ENCODE measurements at regions not wholly inside any gene's neighbourhood (a gene's known extent, or its start where the extent isn't known, plus 50 kb on each side); places are given as distances from the start of the nearest gene placed in this dataset.
"Not testable (repeated sequence)": the region's sequence is repeated elsewhere in the genome, so short reads cannot be mapped to it uniquely, and the experiment has no call there.

DNA sequence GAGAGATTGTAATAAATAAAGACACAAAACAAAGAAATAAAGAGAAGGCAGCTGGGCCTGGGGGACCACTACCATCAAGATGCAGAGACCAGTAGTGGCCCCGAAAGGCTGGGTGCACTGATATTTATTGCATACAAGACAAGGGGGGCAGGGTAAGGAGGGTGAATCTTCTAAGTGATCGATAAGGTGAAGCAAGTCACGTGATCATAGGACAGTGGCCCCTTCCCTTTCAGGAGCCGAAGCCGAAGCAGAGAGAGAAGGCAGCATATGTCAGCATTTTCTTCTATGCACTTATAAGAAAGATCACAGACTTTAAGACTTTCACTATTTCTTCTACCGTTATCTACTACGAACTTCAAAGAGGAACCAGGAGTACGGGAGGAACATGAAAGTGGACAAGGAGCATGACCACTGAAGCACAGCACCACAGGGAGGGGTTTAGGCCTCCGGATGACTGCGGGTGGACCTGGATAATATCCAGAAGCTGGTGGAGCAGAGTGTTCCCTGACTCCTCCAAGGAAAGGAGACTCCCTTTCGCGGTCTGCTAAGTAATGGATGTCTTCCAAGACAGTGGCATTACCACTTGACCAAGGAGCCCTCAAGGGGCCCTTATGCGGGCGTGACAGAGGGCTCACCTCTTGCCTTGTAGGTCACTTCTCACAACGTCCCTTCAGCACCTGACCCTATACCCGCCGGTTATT lies 126.4 kb downstream of the RBM46 start:
- DNase-seq (ENCODE audit: extremely low read depth, low read depth): not testable (repeated sequence)

DNA sequence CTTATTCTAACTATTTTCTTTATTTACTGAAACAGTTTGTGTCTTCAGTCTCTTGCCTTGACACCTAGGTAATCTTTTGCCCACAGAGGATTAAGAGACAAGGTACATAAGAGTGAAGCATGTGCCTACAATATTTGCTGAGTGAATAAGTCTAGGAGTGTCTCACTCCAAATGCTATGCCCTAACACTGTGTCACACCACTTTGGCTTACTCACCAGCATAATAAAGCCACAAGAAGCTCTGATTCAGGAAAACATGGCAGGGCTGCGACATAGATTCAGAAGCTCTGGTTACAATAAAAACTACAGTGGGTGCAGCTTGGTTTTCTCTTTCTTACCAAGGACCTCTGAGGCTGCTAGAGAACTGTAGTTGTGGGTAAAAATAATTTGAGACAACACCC lies 127.1 kb downstream of the RBM46 start:
- no peak for DNase-seq (ENCODE audit: extremely low read depth, low read depth)

DNA sequence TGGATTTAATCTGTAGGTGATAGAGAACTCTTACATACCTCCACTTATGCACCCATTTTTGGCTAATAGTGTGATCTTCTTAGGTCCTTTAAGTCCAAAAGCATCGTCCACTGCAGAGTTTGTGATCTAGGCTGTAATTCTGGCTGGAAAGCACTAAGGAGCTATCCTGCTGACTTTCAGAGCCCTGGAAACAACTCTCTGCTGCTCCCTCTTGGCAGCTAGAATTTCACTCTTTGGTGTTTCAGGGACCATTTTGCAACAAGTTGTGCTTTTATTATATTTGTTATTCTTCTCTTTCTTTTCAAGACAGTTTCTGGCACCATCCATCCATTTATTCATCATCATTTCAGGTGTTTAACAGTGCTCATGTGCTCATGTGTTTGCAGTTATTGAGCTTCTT lies 130.0 kb downstream of the RBM46 start:
- DNase-seq (ENCODE audit: extremely low read depth, low read depth): no peak

DNA sequence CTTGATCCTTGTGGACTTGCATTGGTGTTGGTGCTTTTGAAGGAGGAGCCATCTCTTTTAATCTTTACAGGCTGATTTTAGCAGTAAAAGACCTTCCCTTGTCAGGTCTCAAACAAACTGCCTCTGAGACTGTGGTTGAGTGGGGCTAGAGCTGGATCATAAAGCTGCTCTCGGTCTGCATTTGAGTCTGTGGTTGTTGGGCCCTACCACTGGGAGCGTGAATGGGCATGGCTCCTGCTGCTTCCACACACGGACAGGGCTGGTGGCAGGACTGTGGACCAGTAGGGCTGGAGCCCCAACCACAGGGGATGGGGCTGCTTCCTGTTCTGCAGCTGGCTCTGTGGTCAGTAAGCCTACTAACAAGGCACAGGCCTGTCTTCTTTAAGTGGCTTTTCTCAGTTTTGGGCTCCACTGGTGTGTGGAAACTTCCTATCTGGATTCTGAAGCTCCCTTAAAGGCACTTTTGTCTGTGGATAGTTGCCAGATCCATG lies 130.6 kb downstream of the RBM46 start:
- DNase-seq (ENCODE audit: extremely low read depth, low read depth): no peak

DNA sequence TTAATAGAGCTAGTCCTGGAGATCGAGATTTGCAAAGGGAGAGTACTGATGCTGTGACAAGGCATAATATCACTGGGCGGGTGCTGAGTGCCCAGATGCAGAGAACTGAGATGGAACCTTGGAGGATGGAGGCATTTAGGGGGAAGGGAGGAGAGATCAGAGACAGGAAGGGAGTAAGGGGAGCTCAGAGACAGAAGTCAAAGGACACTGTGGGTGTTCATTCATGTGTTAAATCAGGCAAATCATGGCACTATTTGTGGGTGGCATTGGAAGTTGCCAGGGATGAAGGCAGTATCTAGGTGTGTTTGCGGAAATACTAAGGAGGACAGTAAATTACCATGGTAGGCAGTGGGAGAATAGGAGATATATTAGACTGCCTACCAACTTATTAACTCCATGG lies 135.0 kb downstream of the RBM46 start:
- DNase-seq (ENCODE audit: extremely low read depth, low read depth): no peak

DNA sequence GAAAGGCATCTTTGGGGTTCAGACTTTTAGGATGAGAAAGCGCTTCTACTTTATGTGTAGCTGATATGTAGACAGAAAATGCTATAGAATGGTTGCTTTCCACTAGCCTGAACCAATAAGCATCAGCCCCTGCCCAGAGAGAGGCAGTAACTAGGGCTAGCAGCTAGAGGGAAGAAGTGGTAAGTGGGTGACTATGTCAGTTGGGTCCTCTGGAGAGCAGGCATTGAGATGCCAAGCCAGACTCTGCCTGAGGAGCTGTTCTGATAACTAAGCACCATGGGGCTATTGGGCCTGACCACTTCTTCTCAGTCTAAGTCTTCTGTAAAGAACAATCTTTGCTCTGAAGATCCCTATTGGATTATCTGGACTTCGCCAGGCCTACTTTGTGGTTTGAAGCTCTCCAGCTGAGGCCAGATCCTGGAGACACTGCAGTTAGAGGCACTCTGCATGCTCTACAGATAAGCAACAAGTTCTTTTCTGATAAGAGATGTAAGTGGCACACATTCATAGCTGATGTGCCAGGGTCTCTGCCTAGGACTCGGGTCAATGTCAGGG lies 146.1 kb downstream of the RBM46 start:
- no peak for DNase-seq (ENCODE audit: extremely low read depth, low read depth)

DNA sequence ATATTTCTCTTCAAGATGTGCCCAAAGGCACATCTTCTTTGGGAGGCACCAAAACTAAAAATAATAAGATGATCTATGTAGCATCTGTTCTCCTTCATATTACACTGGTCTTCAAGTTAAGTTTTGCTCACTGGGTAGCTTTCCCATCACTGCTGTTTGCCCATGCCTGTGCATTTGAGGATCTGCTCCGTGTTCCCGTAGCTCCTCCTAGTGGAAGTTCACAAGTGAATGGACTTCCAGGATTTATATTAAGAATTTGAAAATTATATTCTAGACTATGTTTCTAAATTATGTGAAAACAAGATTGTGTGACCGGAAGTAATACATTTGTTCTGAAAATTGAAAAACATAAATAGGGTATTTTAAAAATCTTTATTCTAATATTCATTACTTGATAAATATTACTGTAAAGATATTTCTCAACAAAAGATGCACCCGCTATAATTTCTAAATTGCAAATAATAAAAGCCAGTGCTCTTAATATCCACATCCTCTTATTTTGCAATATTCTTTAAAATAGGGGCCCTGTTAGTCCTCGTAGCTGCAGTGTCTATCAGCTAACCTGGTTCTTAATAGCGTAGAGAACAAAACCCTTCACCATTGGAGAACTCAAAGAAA lies 147.7 kb downstream of the RBM46 start:
- DNase-seq (ENCODE audit: extremely low read depth, low read depth): no peak

DNA sequence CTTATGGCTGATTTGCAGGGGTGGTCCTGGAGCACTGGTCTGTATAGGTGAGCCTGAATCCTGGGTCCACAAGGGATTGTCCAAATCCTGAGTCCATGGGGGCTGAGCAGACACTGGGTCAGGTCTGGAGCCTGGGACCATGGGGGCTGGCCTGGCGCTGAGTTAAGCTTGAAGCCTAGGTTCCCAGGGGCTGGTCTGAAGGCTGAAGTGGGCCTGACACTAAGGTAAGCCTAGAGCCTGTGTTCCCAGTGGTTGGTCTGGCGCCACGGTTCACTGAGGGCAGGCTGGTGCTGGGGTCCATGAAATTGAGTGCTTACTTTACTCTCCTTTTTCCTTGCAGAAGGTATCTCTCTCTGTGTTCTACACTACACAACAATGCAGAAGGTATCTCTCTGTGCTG lies 155.8 kb downstream of the RBM46 start:
- no peak for DNase-seq (ENCODE audit: extremely low read depth, low read depth)

DNA sequence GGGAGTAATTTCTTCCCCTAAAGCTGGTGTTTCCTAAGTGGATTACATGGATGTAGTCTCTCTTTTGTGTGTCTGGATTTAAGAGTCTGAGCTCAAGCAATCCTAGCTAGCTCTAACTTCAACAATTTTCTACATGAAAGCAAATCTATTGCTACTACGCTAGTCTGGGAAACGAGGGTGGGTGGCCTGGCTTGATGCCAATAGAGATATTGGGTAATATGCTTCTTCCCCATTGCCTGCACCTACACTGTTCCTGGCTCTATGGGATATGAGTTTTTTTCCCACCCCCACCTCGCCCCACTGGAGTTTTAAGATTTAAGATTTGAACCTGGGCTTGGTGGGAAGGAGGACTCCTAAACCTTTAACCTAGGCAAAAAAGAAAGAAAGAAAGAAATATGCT lies 158.8 kb downstream of the RBM46 start:
- DNase-seq (ENCODE audit: extremely low read depth, low read depth): no peak

DNA sequence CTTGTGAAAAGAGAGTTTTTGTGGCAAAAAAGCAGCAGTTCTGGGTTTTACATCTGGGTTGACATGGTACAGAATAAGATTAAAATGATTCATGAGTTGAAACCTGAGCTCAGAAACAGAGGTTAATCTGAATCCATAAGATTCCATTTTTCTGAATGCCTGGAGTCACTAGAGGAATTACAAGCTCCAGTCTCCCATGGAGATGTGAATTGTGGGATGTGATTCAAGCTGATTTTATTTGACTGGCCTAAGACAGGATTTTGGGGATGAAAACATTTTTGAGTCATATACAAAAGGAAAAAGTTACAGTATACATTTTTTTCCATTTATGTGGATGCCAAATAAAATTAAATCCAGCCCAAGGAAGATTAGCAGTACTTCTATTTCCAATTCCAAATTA lies 161.1 kb downstream of the RBM46 start:
- no peak for DNase-seq (ENCODE audit: extremely low read depth, low read depth)

DNA sequence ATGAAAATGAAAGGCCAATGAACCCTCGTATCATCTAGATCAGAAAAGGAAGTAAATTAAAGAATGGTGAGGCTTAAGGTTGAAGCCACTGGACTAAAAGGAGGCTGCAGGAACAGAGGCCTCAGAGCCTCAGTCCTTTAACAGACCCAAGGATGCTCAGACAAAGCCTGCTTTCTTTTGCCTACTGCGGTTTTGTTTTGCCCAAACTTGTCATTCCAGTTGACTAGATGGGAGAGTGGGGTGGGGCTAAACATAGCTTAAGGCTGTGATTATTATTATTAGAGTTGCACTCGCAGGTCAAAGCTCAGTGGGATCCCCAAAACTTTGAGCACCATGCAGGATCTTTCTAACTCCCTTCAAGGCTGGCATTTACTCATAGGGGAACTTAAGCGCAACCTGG lies 163.9 kb downstream of the RBM46 start:
- no peak for DNase-seq (ENCODE audit: extremely low read depth, low read depth)

DNA sequence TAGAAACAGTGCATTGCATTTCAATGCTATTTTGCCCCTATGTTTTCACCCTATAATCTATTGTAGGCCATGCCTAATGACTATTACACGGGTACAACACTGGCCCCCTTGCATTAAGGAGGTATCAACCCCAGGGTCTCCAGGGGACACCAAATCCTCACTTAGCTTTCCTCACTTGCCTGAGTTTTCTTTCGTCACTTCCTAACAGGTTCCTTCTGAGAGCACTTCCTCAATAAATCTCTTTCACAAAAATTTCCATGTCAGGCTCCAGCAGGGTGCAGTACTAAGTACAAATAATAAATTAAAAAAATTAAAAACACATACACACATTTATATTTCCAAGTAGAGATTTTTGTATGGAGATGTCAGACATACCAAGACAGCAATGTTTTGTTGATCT lies 165.0 kb downstream of the RBM46 start:
- no peak for DNase-seq (ENCODE audit: extremely low read depth, low read depth)

DNA sequence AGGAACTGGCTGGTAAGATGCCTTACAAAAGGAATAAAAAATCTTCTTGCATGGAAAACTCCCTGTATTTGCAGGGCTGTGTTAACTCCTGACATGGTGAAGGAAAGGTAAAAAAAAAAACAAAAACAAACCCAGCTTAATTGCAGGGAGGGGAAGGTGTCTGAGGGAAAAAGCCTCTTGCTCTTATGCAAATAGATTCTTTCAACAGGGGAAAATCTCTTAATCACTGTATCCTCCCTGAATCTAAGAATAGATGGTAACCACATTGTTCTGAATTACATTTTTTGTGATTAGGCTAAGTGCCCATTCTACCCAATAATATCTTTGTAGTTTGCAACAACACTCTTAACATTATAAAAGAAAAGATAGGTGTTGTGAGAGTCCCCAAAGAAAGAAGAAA lies 172.6 kb downstream of the RBM46 start:
- no peak for DNase-seq (ENCODE audit: extremely low read depth, low read depth)

DNA sequence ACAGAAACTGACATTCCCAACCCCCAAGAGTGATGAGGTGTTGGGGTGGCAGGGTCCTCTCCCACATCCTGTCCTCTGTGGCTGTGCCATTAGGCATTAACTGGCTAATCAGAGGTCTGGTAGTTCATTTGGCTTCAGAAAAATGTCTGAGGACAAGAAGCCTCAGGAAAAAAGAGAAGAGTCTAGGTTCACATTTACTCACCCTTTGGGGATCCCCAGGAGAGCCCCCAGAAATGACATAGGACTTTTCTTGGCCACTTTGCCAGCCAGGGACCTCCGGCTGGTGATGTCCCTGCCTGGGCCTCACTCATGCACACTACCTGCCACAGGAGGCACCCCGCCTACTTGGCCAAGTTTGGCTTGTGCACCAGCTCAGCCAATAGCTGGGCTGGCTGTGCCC lies 173.0 kb downstream of the RBM46 start:
- DNase-seq (ENCODE audit: extremely low read depth, low read depth): no peak

DNA sequence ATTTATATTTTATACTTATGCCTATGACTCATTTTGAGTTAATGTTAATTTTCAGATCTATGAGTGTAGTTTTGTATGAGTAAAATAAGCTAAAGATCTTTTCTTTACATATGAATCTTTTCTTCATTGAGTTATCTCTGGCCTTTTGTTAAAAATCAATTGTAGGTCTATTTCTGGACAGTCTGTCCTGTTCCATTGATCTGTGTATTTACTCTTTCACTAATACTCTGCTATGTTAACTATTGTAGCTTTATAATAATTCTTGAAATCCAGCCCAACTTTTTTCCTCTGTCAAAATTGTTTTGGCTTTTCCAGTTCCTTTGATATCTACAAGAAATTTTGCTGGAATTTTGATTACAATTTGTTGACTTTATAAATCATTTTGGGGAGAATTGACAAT lies 177.0 kb downstream of the RBM46 start:
- no peak for DNase-seq (ENCODE audit: extremely low read depth, low read depth)

DNA sequence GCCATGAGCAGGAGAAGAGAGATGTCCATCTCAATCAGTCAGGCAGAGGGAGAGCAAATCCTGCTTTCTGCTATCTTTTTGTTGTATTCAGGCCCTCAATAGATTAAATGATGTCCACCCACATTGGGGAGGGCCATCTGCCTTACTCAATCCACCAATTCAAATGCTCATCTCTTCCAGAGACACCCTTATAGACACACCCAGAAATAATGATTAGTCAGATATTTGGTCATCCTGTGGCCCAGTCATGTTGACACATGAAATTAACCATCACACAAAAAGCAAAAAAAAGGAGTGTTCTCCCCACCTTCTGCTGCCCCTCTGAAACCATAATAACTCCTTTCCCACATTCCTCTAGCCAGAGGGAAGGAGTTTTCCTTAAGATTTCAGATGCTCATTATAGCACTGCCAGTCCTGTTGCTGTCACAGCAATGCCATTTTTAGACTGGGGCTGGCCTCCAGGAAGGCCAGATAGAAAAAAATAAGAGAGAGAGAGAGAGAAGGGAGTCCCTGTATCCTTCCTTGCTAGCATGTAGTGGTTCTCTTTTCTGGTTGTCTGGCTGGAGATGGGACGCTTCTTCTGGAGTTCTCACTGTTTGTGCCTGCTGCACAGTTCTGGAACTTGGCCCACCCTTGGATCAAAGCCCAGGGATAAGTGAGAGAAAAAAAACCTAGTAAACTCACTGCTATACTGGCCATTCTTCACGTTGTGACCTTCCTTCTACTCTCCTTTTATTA lies 177.7 kb downstream of the RBM46 start:
- no peak for DNase-seq (ENCODE audit: extremely low read depth, low read depth)

DNA sequence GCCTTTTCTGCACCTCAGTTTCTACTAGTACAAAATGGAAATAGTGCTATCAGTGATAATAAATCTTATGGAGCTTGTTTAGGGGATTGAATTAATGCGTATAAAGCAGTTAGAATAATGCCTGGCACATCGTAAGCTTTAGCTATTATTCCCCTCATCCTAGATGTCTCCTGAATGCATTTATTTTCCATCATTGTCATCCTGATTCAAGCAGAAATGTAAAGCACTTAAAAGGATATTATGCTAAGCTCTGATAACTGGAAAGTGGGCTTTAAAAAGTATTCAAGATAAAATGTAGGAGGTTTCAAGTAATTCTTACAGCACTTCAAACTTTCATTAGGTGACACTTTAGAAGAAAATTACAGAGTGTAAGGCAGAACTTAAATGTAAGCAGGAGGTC lies 178.7 kb downstream of the RBM46 start:
- DNase-seq (ENCODE audit: extremely low read depth, low read depth): no peak

DNA sequence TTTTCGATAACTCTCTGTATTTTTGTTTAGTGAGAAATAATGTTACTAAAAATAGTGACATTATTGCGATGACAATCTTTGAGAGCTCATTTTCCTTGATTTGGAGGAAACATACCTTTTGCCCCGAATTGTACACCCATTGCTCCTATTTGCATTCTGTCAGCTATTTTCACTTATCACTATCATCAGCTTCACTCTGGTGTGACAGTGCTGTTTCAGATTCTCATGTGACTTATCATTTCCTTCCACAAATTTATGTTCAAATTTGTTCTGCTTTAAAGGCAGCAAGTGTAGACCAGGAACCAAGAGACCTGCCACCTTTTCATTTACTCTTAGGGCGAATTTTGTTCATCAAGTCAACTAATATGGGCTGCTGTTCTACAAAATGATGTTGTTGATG lies 179.4 kb downstream of the RBM46 start:
- DNase-seq (ENCODE audit: extremely low read depth, low read depth): no peak

DNA sequence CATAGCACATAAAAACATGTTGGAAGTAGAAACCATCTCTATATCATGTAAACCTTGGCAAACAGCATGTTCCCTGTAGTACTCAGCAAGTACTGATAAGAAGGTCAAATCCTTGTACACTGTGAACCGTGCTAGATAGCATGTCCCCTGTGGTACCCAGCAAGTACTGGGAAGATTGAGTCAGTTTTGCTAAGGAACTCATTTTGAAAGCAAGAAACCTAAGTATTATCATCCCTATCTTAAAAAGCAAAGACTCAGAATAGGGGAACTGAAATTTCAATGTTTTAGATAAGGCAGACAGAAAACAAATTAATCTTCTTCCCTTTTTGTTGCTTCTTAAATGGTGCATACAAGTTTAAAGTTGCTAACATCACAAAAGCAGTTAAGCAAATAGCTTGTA lies 180.2 kb downstream of the RBM46 start:
- DNase-seq (ENCODE audit: extremely low read depth, low read depth): no peak

DNA sequence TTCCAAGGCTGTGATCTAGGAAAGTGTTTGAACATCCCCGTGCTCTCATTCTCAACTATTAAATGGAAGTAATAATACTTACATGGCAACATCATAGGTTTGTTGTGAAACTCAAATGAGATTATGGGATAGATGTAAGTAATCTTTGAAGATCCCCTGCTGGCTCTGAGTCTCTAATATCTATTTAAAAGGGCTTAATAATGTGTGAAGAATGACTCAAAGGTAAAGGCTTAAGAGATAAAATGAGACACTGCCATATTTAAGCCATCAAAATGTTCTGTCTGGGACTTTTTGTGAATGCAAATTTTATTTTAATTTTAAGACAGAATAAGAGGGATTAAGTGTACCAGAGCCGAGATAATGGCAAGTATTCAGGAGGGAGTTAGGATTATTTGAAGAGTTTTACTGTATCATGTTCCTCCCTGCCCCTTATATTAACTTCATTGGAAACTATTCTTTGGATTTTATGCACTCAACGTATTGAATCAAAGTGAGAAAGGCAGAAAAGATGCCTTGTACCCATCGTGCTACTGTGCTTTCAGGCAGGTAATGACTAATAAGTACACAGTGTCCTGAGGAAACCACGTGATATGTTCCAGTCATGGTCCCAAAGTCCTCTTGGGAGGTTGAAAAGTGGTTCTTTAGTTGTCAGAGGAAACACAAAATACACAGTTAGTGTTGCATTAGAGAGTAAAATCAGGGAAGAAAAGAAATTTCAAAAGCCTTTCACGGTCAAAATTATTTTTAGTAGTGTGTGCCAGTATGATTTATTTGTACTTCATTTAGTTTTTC lies 192.4 kb downstream of the RBM46 start:
- DNase-seq (ENCODE audit: extremely low read depth, low read depth): no peak

DNA sequence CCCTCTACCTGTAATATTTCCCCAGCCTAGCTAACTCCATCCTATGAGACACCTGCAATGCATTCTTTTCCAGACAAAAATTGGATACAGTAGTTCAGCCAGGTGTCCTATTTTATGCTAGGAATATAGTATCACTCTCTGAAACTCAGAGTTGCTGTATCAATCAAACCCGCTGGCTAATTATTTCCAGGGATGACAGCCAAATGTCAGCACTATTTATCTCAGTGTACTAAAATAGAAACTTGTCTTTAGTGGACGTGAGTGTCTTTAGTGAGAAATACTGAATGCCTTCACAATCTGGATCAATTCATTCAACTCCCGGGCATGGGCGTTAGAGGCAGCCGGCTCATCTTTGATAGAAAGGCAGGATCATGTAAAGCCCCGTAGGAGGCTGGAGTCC lies 196.2 kb downstream of the RBM46 start:
- no peak for DNase-seq (ENCODE audit: extremely low read depth, low read depth)

All from NCI-H460 (cell line).